HCT116 (cell line): ENCODE measurements at regions not wholly inside any gene's neighbourhood (a gene's known extent, or its start where the extent isn't known, plus 50 kb on each side); places are given as distances from the start of the nearest gene placed in this dataset.

Experiments
- CBX3 ChIP-seq: IDR thresholded peaks from 2 replicates; pipeline ENCODE4 v1.6.1; 2012; ENCODE audit warnings: low read depth
- POLR2A ChIP-seq: IDR thresholded peaks from 2 replicates; pipeline ENCODE4 v1.7.0; 2011; ENCODE audit warnings: borderline replicate concordance; ENCODE audit not compliant: insufficient read depth, insufficient read length; ENCODE audit errors: extremely low read depth
- POLR2AphosphoS5 ChIP-seq: IDR thresholded peaks from 2 replicates; pipeline ENCODE4 v1.6.1; 2011; ENCODE audit warnings: mild to moderate bottlenecking, low read depth, low read length, moderate library complexity
- YY1 ChIP-seq: IDR thresholded peaks from 2 replicates; pipeline ENCODE4 v1.6.1; 2011; ENCODE audit warnings: low read length, low read depth, moderate library complexity, mild to moderate bottlenecking; ENCODE audit not compliant: insufficient replicate concordance; ENCODE audit errors: extremely low read depth
- TF ChIP-seq, protein P1 (sequence below), 3 experiments: fragments of 200-600 bp in 1 of 3; sonication (generic) in 1 of 3; IDR thresholded peaks in 2 of 3; conservative IDR thresholded peaks in 1 of 3; 2 replicates each; pipeline ENCODE4 v1.5.1; 2012 to 2017; ENCODE audit warnings: low read depth in 2 of 3, low read length in 2 of 3, antibody characterized with exemption in 1 of 3, borderline replicate concordance in 1 of 3, control low read depth in 1 of 3, mild to moderate bottlenecking in 1 of 3, mixed read lengths in 1 of 3, mixed run types in 1 of 3, moderate library complexity in 1 of 3; ENCODE audit not compliant: insufficient read depth in 1 of 3

DNA sequence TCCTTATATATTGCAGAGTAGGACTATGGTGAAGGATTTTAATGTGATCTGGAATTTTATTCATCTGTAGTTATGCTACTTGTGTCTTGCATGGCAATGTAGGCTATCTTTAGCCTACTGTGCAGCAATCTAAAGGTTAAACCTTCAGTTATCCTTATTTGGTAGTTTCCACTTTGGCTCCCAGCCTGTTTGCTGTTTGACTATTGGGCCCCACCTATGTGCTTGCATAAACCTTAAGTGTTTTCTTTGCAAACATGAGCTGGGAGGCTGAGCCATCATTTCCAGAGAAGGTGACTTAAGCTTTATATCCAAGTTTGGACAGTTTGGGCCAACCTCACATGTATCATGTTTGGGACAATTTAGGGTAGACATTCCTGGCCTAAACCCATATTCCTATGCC is 537.5 kb downstream of the BTBD3 start:
- TF ChIP-seq, protein P1, sequence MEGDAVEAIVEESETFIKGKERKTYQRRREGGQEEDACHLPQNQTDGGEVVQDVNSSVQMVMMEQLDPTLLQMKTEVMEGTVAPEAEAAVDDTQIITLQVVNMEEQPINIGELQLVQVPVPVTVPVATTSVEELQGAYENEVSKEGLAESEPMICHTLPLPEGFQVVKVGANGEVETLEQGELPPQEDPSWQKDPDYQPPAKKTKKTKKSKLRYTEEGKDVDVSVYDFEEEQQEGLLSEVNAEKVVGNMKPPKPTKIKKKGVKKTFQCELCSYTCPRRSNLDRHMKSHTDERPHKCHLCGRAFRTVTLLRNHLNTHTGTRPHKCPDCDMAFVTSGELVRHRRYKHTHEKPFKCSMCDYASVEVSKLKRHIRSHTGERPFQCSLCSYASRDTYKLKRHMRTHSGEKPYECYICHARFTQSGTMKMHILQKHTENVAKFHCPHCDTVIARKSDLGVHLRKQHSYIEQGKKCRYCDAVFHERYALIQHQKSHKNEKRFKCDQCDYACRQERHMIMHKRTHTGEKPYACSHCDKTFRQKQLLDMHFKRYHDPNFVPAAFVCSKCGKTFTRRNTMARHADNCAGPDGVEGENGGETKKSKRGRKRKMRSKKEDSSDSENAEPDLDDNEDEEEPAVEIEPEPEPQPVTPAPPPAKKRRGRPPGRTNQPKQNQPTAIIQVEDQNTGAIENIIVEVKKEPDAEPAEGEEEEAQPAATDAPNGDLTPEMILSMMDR (IDR thresholded peaks at IDR 0.05 in 2 of 3, conservative IDR thresholded peaks at IDR 0.05 in 1 of 3; ENCODE audit: borderline replicate concordance in 1 of 3, insufficient read depth in 1 of 3, low read depth in 2 of 3, low read length in 2 of 3), result no peak
- TF ChIP-seq CBX3 (no peak), POLR2A (no peak), YY1 (no peak), POLR2AphosphoS5 (no peak)
